ENCODE measurements at regions not wholly inside any gene's neighbourhood (a gene's known extent, or its start where the extent isn't known, plus 50 kb on each side); places are given as distances from the start of the nearest gene placed in this dataset.

DNA sequence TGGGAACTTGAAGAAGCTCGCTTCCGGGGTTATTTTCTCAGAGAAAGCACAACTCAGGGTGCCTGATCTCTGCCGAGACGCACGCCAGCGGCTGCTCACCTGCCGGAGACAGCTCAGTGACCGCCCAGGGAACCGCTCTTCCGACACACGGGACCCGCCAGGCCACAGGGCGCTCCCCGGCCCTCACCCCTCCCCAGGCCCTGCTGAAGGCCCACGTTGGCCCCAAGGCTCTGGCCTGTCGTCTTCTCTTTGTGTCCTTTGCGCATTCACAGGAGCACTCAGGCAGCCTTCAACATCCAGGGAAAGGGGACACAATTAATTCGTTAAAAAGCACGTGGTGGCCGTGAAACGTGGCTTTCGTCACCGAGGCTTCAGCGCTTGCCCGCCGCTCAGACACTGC is 276.3 kb upstream of the SALL3 start:
- TF ChIP-seq POLR2A (IDR thresholded peaks at IDR 0.05; ENCODE audit: extremely low read depth, insufficient read length) (no peak), CTCF (IDR thresholded peaks at IDR 0.05; ENCODE audit: low read depth, low read length) (no peak), MYC (IDR thresholded peaks at IDR 0.05; ENCODE audit: low read depth, low read length) (no peak)
